ENCODE measurements at regions not wholly inside any gene's neighbourhood (a gene's known extent, or its start where the extent isn't known, plus 50 kb on each side); places are given as distances from the start of the nearest gene placed in this dataset.

DNA sequence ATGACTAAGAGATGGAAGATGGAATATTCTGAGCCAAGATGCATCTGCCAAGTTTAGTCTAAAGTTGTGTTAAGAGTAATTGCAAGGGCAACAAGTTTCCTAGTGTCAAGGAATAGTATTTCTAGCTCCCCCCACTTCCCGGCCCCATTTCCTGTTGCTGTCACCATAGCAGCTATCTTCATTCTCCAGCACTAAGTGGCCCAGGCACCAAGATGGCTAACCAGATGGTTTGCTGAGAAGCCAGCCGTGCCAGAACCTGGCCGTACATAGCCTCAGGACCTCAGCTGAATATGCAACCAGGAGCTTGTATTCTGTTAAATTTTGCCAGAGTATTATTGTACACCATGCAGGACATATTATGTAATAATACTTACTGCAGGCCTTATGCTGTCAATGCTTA lies 108.8 kb upstream of the UMPS start:
- no peaks in the 10 kb centered on the region for H4K20me1 ChIP-seq (ENCODE audit: control insufficient read depth, extremely low read depth, insufficient read depth, low read length)
- TF ChIP-seq, protein P1, sequence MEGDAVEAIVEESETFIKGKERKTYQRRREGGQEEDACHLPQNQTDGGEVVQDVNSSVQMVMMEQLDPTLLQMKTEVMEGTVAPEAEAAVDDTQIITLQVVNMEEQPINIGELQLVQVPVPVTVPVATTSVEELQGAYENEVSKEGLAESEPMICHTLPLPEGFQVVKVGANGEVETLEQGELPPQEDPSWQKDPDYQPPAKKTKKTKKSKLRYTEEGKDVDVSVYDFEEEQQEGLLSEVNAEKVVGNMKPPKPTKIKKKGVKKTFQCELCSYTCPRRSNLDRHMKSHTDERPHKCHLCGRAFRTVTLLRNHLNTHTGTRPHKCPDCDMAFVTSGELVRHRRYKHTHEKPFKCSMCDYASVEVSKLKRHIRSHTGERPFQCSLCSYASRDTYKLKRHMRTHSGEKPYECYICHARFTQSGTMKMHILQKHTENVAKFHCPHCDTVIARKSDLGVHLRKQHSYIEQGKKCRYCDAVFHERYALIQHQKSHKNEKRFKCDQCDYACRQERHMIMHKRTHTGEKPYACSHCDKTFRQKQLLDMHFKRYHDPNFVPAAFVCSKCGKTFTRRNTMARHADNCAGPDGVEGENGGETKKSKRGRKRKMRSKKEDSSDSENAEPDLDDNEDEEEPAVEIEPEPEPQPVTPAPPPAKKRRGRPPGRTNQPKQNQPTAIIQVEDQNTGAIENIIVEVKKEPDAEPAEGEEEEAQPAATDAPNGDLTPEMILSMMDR (conservative IDR thresholded peaks at IDR 0.05 in 1 of 2, IDR thresholded peaks at IDR 0.05 in 1 of 2; ENCODE audit: low read depth in 1 of 2, low read length in 2 of 2) = no peak
- TF ChIP-seq EZH2 (IDR thresholded peaks at IDR 0.05; ENCODE audit: low read length, missing control alignments) = no peak

GRCh38 chr3:124625074-124625473 lies 105.2 kb upstream of the UMPS start:
- TF ChIP-seq, protein P1 (conservative IDR thresholded peaks at IDR 0.05 in 1 of 2, IDR thresholded peaks at IDR 0.05 in 1 of 2; ENCODE audit: low read depth in 1 of 2, low read length in 2 of 2) = no peak
- TF ChIP-seq EZH2 (IDR thresholded peaks at IDR 0.05; ENCODE audit: low read length, missing control alignments) = no peak
- Histone ChIP-seq H3K4me1 (ENCODE audit: control insufficient read depth, extremely low read depth, insufficient read depth, low read length) (no peaks in the 10 kb centered on the region), H4K20me1 (ENCODE audit: control insufficient read depth, extremely low read depth, insufficient read depth, low read length) (no peaks in the 10 kb centered on the region), H2AFZ (ENCODE audit: low read length) (no peak overlapping the region), H3K27ac (ENCODE audit: insufficient read depth, low read length) (no peak overlapping the region), H3K9me3 (ENCODE audit: control insufficient read depth, insufficient read depth, low read depth, low read length) (no peaks in the 10 kb centered on the region), H3K36me3 (ENCODE audit: control insufficient read depth, insufficient read depth, low read length) (no peaks in the 10 kb centered on the region), H3K9ac (ENCODE audit: insufficient read depth, low read length) (no peak overlapping the region), H3K4me2 (ENCODE audit: extremely low read depth, insufficient read depth, low read length) (no peak overlapping the region), H3K27me3 (ENCODE audit: control insufficient read depth, insufficient read depth, low read length) (no peaks in the 10 kb centered on the region), H3K79me2 (ENCODE audit: control insufficient read depth, insufficient read depth, low read length) (no peaks in the 10 kb centered on the region), H3K4me3 (replicated peaks in 1 of 4; ENCODE audit: control extremely low read depth in 1 of 4, insufficient read depth in 1 of 4, low read depth in 3 of 4, low read length in 4 of 4) (no peak overlapping the region)
- DNase-seq (ENCODE audit: low read depth in 2 of 2) = no peak

More for the DNA sequence above, 108.8 kb upstream of the UMPS start:
- Histone ChIP-seq H3K27me3 (ENCODE audit: control insufficient read depth, insufficient read depth, low read length) (no peaks in the 10 kb centered on the region), H3K4me1 (ENCODE audit: control insufficient read depth, extremely low read depth, insufficient read depth, low read length) (no peaks in the 10 kb centered on the region), H3K4me2 (ENCODE audit: extremely low read depth, insufficient read depth, low read length) (no peak overlapping the region), H3K4me3 (replicated peaks in 1 of 4; ENCODE audit: control extremely low read depth in 1 of 4, insufficient read depth in 1 of 4, low read depth in 3 of 4, low read length in 4 of 4) (no peak overlapping the region), H3K9me3 (ENCODE audit: control insufficient read depth, insufficient read depth, low read depth, low read length) (no peaks in the 10 kb centered on the region), H3K27ac (ENCODE audit: insufficient read depth, low read length) (no peak overlapping the region), H2AFZ (ENCODE audit: low read length) (no peak overlapping the region), H3K79me2 (ENCODE audit: control insufficient read depth, insufficient read depth, low read length) (no peaks in the 10 kb centered on the region), H3K9ac (ENCODE audit: insufficient read depth, low read length) (no peak overlapping the region), H3K36me3 (ENCODE audit: control insufficient read depth, insufficient read depth, low read length) (no peaks in the 10 kb centered on the region)
- peak in 1 of 2 donors; percentile 20 for DNase-seq (ENCODE audit: low read depth in 2 of 2)

- DNase-seq (ENCODE audit: low read depth in 2 of 2) = peak; percentile 30 to 83
Observed at GRCh38 chr3:124627501-124627908, 102.7 kb upstream of the UMPS start.

More at GRCh38 chr3:124627501-124627908, 102.7 kb upstream of the UMPS start:
- no peak for TF ChIP-seq EZH2 (IDR thresholded peaks at IDR 0.05; ENCODE audit: low read length, missing control alignments)
- TF ChIP-seq, protein P1 (conservative IDR thresholded peaks at IDR 0.05 in 1 of 2, IDR thresholded peaks at IDR 0.05 in 1 of 2; ENCODE audit: low read depth in 1 of 2, low read length in 2 of 2) = no peak
- Histone ChIP-seq H3K4me1 (ENCODE audit: control insufficient read depth, extremely low read depth, insufficient read depth, low read length) (no peaks in the 10 kb centered on the region), H3K79me2 (ENCODE audit: control insufficient read depth, insufficient read depth, low read length) (no peaks in the 10 kb centered on the region), H3K4me2 (ENCODE audit: extremely low read depth, insufficient read depth, low read length) (no peak overlapping the region), H3K9ac (ENCODE audit: insufficient read depth, low read length) (no peak overlapping the region), H3K27ac (ENCODE audit: insufficient read depth, low read length) (no peak overlapping the region), H3K9me3 (ENCODE audit: control insufficient read depth, insufficient read depth, low read depth, low read length) (no peaks in the 10 kb centered on the region), H3K27me3 (ENCODE audit: control insufficient read depth, insufficient read depth, low read length) (no peaks in the 10 kb centered on the region), H3K36me3 (ENCODE audit: control insufficient read depth, insufficient read depth, low read length) (no peaks in the 10 kb centered on the region), H4K20me1 (ENCODE audit: control insufficient read depth, extremely low read depth, insufficient read depth, low read length) (no peaks in the 10 kb centered on the region), H2AFZ (ENCODE audit: low read length) (no peak overlapping the region), H3K4me3 (replicated peaks in 1 of 4; ENCODE audit: control extremely low read depth in 1 of 4, insufficient read depth in 1 of 4, low read depth in 3 of 4, low read length in 4 of 4) (no peak overlapping the region)

Measured in fibroblast of lung (primary cell).